Endothelial cell of umbilical vein (primary cell): ENCODE measurements at regions not wholly inside any gene's neighbourhood (a gene's known extent, or its start where the extent isn't known, plus 50 kb on each side); places are given as distances from the start of the nearest gene placed in this dataset.

Experiments
- BruUV-seq: library from RNA; stranded (reverse); fragments of 400-500 nt; replicated peaks from 2 replicates; lab custom pipeline; 2021; lab: Mats Ljungman, UMichigan
- CTCF ChIA-PET: fragments of 300-600, 350-600 bp; sonication (Branson Sonifier 250); formaldehyde crosslinking; loops from one replicate; lab custom pipeline; 2021; ENCODE audit warnings: antibody characterized with exemption, inconsistent platforms; lab: Charles Lee
- POLR2A ChIA-PET: fragments of 300-600, 350-600 bp; sonication (Branson Sonifier 250); formaldehyde crosslinking; loops from one replicate; lab custom pipeline; 2021; ENCODE audit warnings: antibody characterized with exemption, inconsistent platforms; lab: Charles Lee
- DNase-seq: peaks from one replicate; pipeline ENCODE4 v3.0.0-alpha.2; 2011; ENCODE audit warnings: low read depth, low spot score
- FAIRE-seq: peaks from 2 replicates; lab custom pipeline; 2011; peaks lifted over from hg19 to GRCh38; lab: Jason Lieb, UNC
- H2AFZ ChIP-seq: 2 replicates; pipeline ENCODE4 v1.6.0; 2012; ENCODE audit warnings: low read depth, low read length, control low read depth, inconsistent platforms
- H3K27ac ChIP-seq: 2 replicates; pipeline ENCODE4 v1.5.1; 2011; ENCODE audit warnings: low read depth, mild to moderate bottlenecking, control low read depth, low read length, moderate library complexity; ENCODE audit not compliant: insufficient read depth
- H3K27me3 ChIP-seq, 2 experiments: 2 replicates each; pipeline versions ENCODE4 v1.6.0 to v1.6.1; 2011; ENCODE audit warnings: low read length in 2 of 2, mixed read lengths in 1 of 2; ENCODE audit not compliant: control insufficient read depth in 2 of 2, insufficient read depth in 2 of 2
- H3K36me3 ChIP-seq, 2 experiments: 2 replicates in 1 of 2; 3 replicates in 1 of 2; pipeline ENCODE4 v1.5.1; 2011; ENCODE audit warnings: low read length in 2 of 2, mild to moderate bottlenecking in 1 of 2, moderate library complexity in 1 of 2; ENCODE audit not compliant: control insufficient read depth in 2 of 2, insufficient read depth in 2 of 2; ENCODE audit errors: extremely low read depth in 1 of 2
- H3K4me1 ChIP-seq: 3 replicates; pipeline ENCODE4 v1.5.1; 2011; ENCODE audit warnings: mild to moderate bottlenecking, low read length; ENCODE audit not compliant: control insufficient read depth, insufficient read depth; ENCODE audit errors: extremely low read depth
- H3K4me2 ChIP-seq: 2 replicates; pipeline ENCODE4 v1.6.1; 2011; ENCODE audit warnings: low read length, control low read depth, mixed read lengths; ENCODE audit not compliant: insufficient read depth
- H3K4me3 ChIP-seq, 3 experiments: fragments of 200-600 bp in 1 of 3; sonication (generic), shearing (Covaris generic) in 1 of 3; replicated peaks in 1 of 3; 2 replicates each; pipeline ENCODE4 v1.5.1; 2011 to 2016; ENCODE audit warnings: control low read depth in 3 of 3, low read length in 3 of 3, mild to moderate bottlenecking in 2 of 3, inconsistent platforms in 1 of 3, low read depth in 1 of 3, moderate library complexity in 1 of 3; ENCODE audit not compliant: insufficient read depth in 1 of 3
- H3K79me2 ChIP-seq: 2 replicates; pipeline ENCODE4 v1.6.0; 2012; ENCODE audit warnings: low read length, inconsistent platforms; ENCODE audit not compliant: control insufficient read depth, insufficient read depth
- H3K9ac ChIP-seq: replicated peaks from 2 replicates; pipeline ENCODE3; 2011; ENCODE audit warnings: low read length, control low read depth; ENCODE audit not compliant: insufficient read depth; ENCODE audit errors: extremely low read depth
- H3K9me1 ChIP-seq: replicated peaks from 3 replicates; pipeline ENCODE4 v1.6.0; 2011; ENCODE audit warnings: mild to moderate bottlenecking, low read length; ENCODE audit not compliant: control insufficient read depth, insufficient read depth; ENCODE audit errors: extremely low read depth
- H3K9me3 ChIP-seq: replicated peaks from 2 replicates; pipeline ENCODE4 v1.5.1; 2012; ENCODE audit warnings: low read length, inconsistent platforms; ENCODE audit not compliant: control insufficient read depth, insufficient read depth
- H4K20me1 ChIP-seq: replicated peaks from 2 replicates; pipeline ENCODE3; 2011; ENCODE audit warnings: mild to moderate bottlenecking, low read length; ENCODE audit not compliant: control insufficient read depth, insufficient read depth; ENCODE audit errors: extremely low read depth
- EZH2 ChIP-seq: IDR thresholded peaks from 2 replicates; pipeline ENCODE4 v1.6.1; 2012; ENCODE audit warnings: borderline replicate concordance, low read depth, mild to moderate bottlenecking, moderate library complexity, low read length, inconsistent platforms; ENCODE audit not compliant: severe bottlenecking
- FOS ChIP-seq: IDR thresholded peaks from 2 replicates; pipeline ENCODE4 v1.6.1; 2011; ENCODE audit warnings: mild to moderate bottlenecking, low read length, moderate library complexity, borderline replicate concordance; ENCODE audit not compliant: insufficient read depth
- JUN ChIP-seq: IDR thresholded peaks from 2 replicates; pipeline ENCODE4 v1.6.1; 2011; ENCODE audit warnings: borderline replicate concordance, low read depth; ENCODE audit not compliant: insufficient read length, insufficient read depth
- MAX ChIP-seq: IDR thresholded peaks from 2 replicates; pipeline ENCODE4 v1.6.1; 2011; ENCODE audit not compliant: insufficient read depth, insufficient read length
- MYC ChIP-seq: IDR thresholded peaks from one replicate; pipeline ENCODE4 v1.6.1; 2011; ENCODE audit warnings: mild to moderate bottlenecking, low read depth, low read length
- POLR2AphosphoS5 ChIP-seq: IDR thresholded peaks from 2 replicates; pipeline ENCODE4 v1.6.1; 2012; ENCODE audit warnings: low read depth, mild to moderate bottlenecking, control low read depth, low read length, moderate library complexity; ENCODE audit not compliant: insufficient read depth
- dilution Hi-C: fragments of 300-500 bp; cut with MboI; formaldehyde crosslinking; loops from one replicate; pipeline ENCODE4 v1.15.0; 2019; ENCODE audit warnings: low sequenced_read_pairs; ENCODE audit not compliant: extremely low pct_ligation_motif_present
- intact Hi-C: fragments of 100-400 bp; cut with micrococcal nuclease; formaldehyde crosslinking; loops from one replicate; pipeline ENCODE4 v1.10.0; 2022
- TF ChIP-seq, protein P1 (sequence below), 2 donors: IDR thresholded peaks; 1 replicate in 1 of 2; 2 replicates in 1 of 2; pipeline ENCODE4 v1.5.1; 2011; ENCODE audit warnings: low read length in 2 of 2, mild to moderate bottlenecking in 2 of 2, moderate library complexity in 2 of 2, control low read depth in 1 of 2, inconsistent platforms in 1 of 2, low read depth in 1 of 2; ENCODE audit not compliant: insufficient read depth in 1 of 2; ENCODE audit errors: extremely low read depth in 1 of 2

- DNase-seq (no peak), FAIRE-seq (no peak)
- no peaks in the 10 kb centered on the region for H3K36me3 ChIP-seq
- H3K79me2 ChIP-seq: no peaks in the 10 kb centered on the region
- TF ChIP-seq, protein P1, sequence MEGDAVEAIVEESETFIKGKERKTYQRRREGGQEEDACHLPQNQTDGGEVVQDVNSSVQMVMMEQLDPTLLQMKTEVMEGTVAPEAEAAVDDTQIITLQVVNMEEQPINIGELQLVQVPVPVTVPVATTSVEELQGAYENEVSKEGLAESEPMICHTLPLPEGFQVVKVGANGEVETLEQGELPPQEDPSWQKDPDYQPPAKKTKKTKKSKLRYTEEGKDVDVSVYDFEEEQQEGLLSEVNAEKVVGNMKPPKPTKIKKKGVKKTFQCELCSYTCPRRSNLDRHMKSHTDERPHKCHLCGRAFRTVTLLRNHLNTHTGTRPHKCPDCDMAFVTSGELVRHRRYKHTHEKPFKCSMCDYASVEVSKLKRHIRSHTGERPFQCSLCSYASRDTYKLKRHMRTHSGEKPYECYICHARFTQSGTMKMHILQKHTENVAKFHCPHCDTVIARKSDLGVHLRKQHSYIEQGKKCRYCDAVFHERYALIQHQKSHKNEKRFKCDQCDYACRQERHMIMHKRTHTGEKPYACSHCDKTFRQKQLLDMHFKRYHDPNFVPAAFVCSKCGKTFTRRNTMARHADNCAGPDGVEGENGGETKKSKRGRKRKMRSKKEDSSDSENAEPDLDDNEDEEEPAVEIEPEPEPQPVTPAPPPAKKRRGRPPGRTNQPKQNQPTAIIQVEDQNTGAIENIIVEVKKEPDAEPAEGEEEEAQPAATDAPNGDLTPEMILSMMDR (IDR thresholded peaks at IDR 0.05; ENCODE audit: extremely low read depth in 1 of 2, insufficient read depth in 1 of 2, low read depth in 1 of 2, low read length in 2 of 2): no peak
- TF ChIP-seq POLR2AphosphoS5 (no peak), MAX (no peak), MYC (no peak), FOS (no peak), EZH2 (no peak), JUN (no peak)
- H3K9me3 ChIP-seq: no peaks in the 10 kb centered on the region
- intact Hi-C loops: no loop called here
- no peak overlapping the region for H3K4me3 ChIP-seq
- no TSS peak for BruUV-seq
- CTCF ChIA-PET: interaction anchor here (1.4 to 1.5 kb wide), 2 partner anchors 49 to 493 kb away, joined by 3 to 9 read pairs; no protein-coding TSS in a partner anchor
- dilution Hi-C loops: no loop called here
- H3K27me3 ChIP-seq: no peaks in the 10 kb centered on the region
- H3K9ac ChIP-seq: no peak overlapping the region
- H3K4me1 ChIP-seq: peaks cover 9% of the 10 kb centered on the region
- H3K9me1 ChIP-seq: no peaks in the 10 kb centered on the region
- H2AFZ ChIP-seq: peak overlapping the region; percentile 28
- no peaks in the 10 kb centered on the region for H4K20me1 ChIP-seq
- no peak overlapping the region for H3K27ac ChIP-seq
- POLR2A ChIA-PET: no interaction called here
- no peak overlapping the region for H3K4me2 ChIP-seq
Observed at GRCh38 chr2:160921386-160921964, 238.8 kb upstream of the TANK start.
